ENCODE measurements at regions not wholly inside any gene's neighbourhood (a gene's known extent, or its start where the extent isn't known, plus 50 kb on each side); places are given as distances from the start of the nearest gene placed in this dataset.
A peak's percentile ranks its signal among the peaks of the same experiment; 100 is the strongest.

- BruUV-seq (replicated peaks) = no TSS peak
- no peak overlapping the region for H3K27ac Mint-ChIP-seq (ENCODE audit: unreplicated experiment)
- no peaks in the 10 kb centered on the region for H3K4me1 Mint-ChIP-seq (ENCODE audit: low read depth, unreplicated experiment)
- DNase-seq = peak; percentile 61
- H3K9me3 Mint-ChIP-seq (ENCODE audit: low read depth, unreplicated experiment) = no peaks in the 10 kb centered on the region
- intact Hi-C loops (cut with micrococcal nuclease; ENCODE audit: unreplicated experiment) = loop anchor here (1.0 kb wide), 1 partner anchor 176 kb away; no protein-coding TSS in a partner anchor
- CTCF ChIA-PET = no interaction called here
- peaks cover 48% of the 10 kb centered on the region for H3K27me3 Mint-ChIP-seq (ENCODE audit: unreplicated experiment)
- no peaks in the 10 kb centered on the region for H3K36me3 Mint-ChIP-seq (ENCODE audit: insufficient read depth, unreplicated experiment)
- peak overlapping the region; percentile 24 for H3K4me3 Mint-ChIP-seq (ENCODE audit: low read depth, unreplicated experiment)
- peak; percentile 53 for TF ChIP-seq CTCF (IDR thresholded peaks at IDR 0.05; ENCODE audit: unreplicated experiment)
These were observed 106.8 kb upstream of the CLMP start for GRCh38 chr11:123301696-123302400.

- CTCF ChIA-PET = interaction anchor here (0.7 kb wide), 1 partner anchor 549 kb away, joined by 3 read pairs; no protein-coding TSS in a partner anchor
- no peak for TF ChIP-seq CTCF (IDR thresholded peaks at IDR 0.05; ENCODE audit: unreplicated experiment)
- Mint-ChIP-seq H3K4me3 (ENCODE audit: low read depth, unreplicated experiment) (no peak overlapping the region), H3K27me3 (ENCODE audit: unreplicated experiment) (peaks cover 55% of the 10 kb centered on the region), H3K4me1 (ENCODE audit: low read depth, unreplicated experiment) (no peaks in the 10 kb centered on the region), H3K27ac (ENCODE audit: unreplicated experiment) (no peak overlapping the region), H3K36me3 (ENCODE audit: insufficient read depth, unreplicated experiment) (no peaks in the 10 kb centered on the region), H3K9me3 (ENCODE audit: low read depth, unreplicated experiment) (no peaks in the 10 kb centered on the region)
- no TSS peak for BruUV-seq (replicated peaks)
- DNase-seq = no peak
- intact Hi-C loops (cut with micrococcal nuclease; ENCODE audit: unreplicated experiment) = loop anchor here (1.0 kb wide), 1 partner anchor 177 kb away; no protein-coding TSS in a partner anchor
These were observed 106.1 kb upstream of the CLMP start for GRCh38 chr11:123301013-123301591.

GRCh38 chr11:123299721-123300120, 104.7 kb upstream of the CLMP start:
- Mint-ChIP-seq H3K9me3 (ENCODE audit: low read depth, unreplicated experiment) (no peaks in the 10 kb centered on the region), H3K4me1 (ENCODE audit: low read depth, unreplicated experiment) (no peaks in the 10 kb centered on the region), H3K36me3 (ENCODE audit: insufficient read depth, unreplicated experiment) (no peaks in the 10 kb centered on the region), H3K4me3 (ENCODE audit: low read depth, unreplicated experiment) (no peak overlapping the region), H3K27ac (ENCODE audit: unreplicated experiment) (no peak overlapping the region), H3K27me3 (ENCODE audit: unreplicated experiment) (peaks cover 64% of the 10 kb centered on the region)
- no TSS peak for BruUV-seq (replicated peaks)
- DNase-seq = no peak
- no peak for TF ChIP-seq CTCF (IDR thresholded peaks at IDR 0.05; ENCODE audit: unreplicated experiment)
- CTCF ChIA-PET = no interaction called here
- intact Hi-C loops (cut with micrococcal nuclease; ENCODE audit: unreplicated experiment) = no loop called here

- Mint-ChIP-seq H3K36me3 (ENCODE audit: insufficient read depth, unreplicated experiment) (no peaks in the 10 kb centered on the region), H3K4me3 (ENCODE audit: low read depth, unreplicated experiment) (no peak overlapping the region), H3K27ac (ENCODE audit: unreplicated experiment) (no peak overlapping the region), H3K27me3 (ENCODE audit: unreplicated experiment) (peaks cover 55% of the 10 kb centered on the region), H3K4me1 (ENCODE audit: low read depth, unreplicated experiment) (no peaks in the 10 kb centered on the region), H3K9me3 (ENCODE audit: low read depth, unreplicated experiment) (no peaks in the 10 kb centered on the region)
- no peak for TF ChIP-seq CTCF (IDR thresholded peaks at IDR 0.05; ENCODE audit: unreplicated experiment)
- CTCF ChIA-PET = no interaction called here
- intact Hi-C loops (cut with micrococcal nuclease; ENCODE audit: unreplicated experiment) = no loop called here
- BruUV-seq (replicated peaks) = no TSS peak
- no peak for DNase-seq
These were observed 103.7 kb upstream of the CLMP start for GRCh38 chr11:123298488-123299447.
